ENCODE measurements at regions not wholly inside any gene's neighbourhood (a gene's known extent, or its start where the extent isn't known, plus 50 kb on each side); places are given as distances from the start of the nearest gene placed in this dataset.
"Not testable (repeated sequence)": the region's sequence is repeated elsewhere in the genome, so short reads cannot be mapped to it uniquely, and the experiment has no call there.

DNA sequence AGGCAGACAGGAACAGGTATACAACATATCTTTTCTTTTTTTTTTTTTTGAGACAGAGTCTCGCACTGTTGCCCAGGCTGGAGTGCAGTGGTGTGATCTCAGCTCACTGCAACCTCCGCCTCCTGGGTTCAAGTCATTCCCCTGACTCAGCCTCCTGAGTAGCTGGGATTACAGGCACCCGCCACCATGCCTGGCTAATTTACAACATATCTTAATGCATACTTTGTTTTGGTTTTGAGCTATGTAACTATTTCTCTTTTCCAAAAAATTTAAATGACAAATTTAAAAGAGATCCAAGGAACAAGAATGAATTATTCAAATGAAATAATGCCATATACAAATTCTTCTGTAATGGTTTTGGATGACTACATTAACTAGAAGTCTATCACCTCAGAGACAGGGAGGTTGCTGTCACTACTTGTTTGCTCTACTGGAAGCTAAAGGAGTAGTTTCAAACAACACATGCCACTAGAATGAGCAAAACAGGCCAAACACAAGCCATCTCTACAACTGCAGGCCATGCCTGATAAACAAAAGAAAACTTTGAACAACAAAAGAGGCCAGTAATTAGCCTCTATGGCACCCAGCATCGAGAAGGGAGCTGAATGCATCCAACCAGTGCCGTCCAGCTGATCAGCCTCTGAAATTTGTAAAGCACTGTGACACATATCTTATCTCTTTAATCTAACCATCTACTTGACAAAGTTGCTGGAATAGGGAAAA is 133.6 kb upstream of the VOPP1 start:
- H3K27ac Mint-ChIP-seq; H3K36me3 Mint-ChIP-seq; DNase-seq; H3K36me3 ChIP-seq (ENCODE audit: control insufficient read depth, insufficient read depth, low read length); H3K27me3 Mint-ChIP-seq (ENCODE audit: low read depth in 2 of 2); H3K4me3 Mint-ChIP-seq; H3K9me3 Mint-ChIP-seq; H3K27me3 ChIP-seq (ENCODE audit: control insufficient read depth, insufficient read depth, low read length); H3K27ac ChIP-seq (ENCODE audit: low read length); intact Hi-C loops (cut with micrococcal nuclease); ATAC-seq; H3K4me1 Mint-ChIP-seq; H3K4me3 ChIP-seq (ENCODE audit: low read length); H3K9me3 ChIP-seq (ENCODE audit: control insufficient read depth, insufficient read depth, low read length); H3K4me1 ChIP-seq (ENCODE audit: control insufficient read depth, insufficient read depth, low read length): not testable (repeated sequence)
- 87% methylated on average over 4 of the region's 5 CpGs for WGBS (ENCODE audit: insufficient coverage)

- H3K9me3 Mint-ChIP-seq; H3K27ac Mint-ChIP-seq; H3K27me3 ChIP-seq (ENCODE audit: control insufficient read depth, insufficient read depth, low read length); H3K27me3 Mint-ChIP-seq (ENCODE audit: low read depth in 2 of 2); H3K36me3 Mint-ChIP-seq; H3K4me3 ChIP-seq (ENCODE audit: low read length); H3K36me3 ChIP-seq (ENCODE audit: control insufficient read depth, insufficient read depth, low read length); H3K4me1 Mint-ChIP-seq; H3K4me3 Mint-ChIP-seq; ATAC-seq; H3K4me1 ChIP-seq (ENCODE audit: control insufficient read depth, insufficient read depth, low read length); intact Hi-C loops (cut with micrococcal nuclease); DNase-seq; H3K27ac ChIP-seq (ENCODE audit: low read length); H3K9me3 ChIP-seq (ENCODE audit: control insufficient read depth, insufficient read depth, low read length): not testable (repeated sequence)
- 92% methylated on average over 5 of the region's 6 CpGs for WGBS (ENCODE audit: insufficient coverage)
Observed at GRCh38 chr7:55702831-55703230, 130.5 kb upstream of the VOPP1 start.

GRCh38 chr7:55699450-55699842 is 127.1 kb upstream of the VOPP1 start:
- intact Hi-C loops (cut with micrococcal nuclease); H3K9me3 ChIP-seq (ENCODE audit: control insufficient read depth, insufficient read depth, low read length); DNase-seq; H3K36me3 Mint-ChIP-seq; H3K4me3 ChIP-seq (ENCODE audit: low read length); H3K4me1 Mint-ChIP-seq; H3K36me3 ChIP-seq (ENCODE audit: control insufficient read depth, insufficient read depth, low read length); H3K27me3 ChIP-seq (ENCODE audit: control insufficient read depth, insufficient read depth, low read length); H3K27me3 Mint-ChIP-seq (ENCODE audit: low read depth in 2 of 2); H3K9me3 Mint-ChIP-seq; H3K4me3 Mint-ChIP-seq; H3K27ac ChIP-seq (ENCODE audit: low read length); H3K27ac Mint-ChIP-seq; H3K4me1 ChIP-seq (ENCODE audit: control insufficient read depth, insufficient read depth, low read length); ATAC-seq: not testable (repeated sequence)
- WGBS (ENCODE audit: insufficient coverage): 90% methylated on average over 4 of the region's 5 CpGs

- H3K4me3 ChIP-seq (ENCODE audit: low read length); H3K4me1 ChIP-seq (ENCODE audit: control insufficient read depth, insufficient read depth, low read length); H3K27ac Mint-ChIP-seq; intact Hi-C loops (cut with micrococcal nuclease); H3K9me3 Mint-ChIP-seq; H3K36me3 Mint-ChIP-seq; H3K36me3 ChIP-seq (ENCODE audit: control insufficient read depth, insufficient read depth, low read length); ATAC-seq; H3K27ac ChIP-seq (ENCODE audit: low read length); H3K27me3 Mint-ChIP-seq (ENCODE audit: low read depth in 2 of 2); H3K9me3 ChIP-seq (ENCODE audit: control insufficient read depth, insufficient read depth, low read length); H3K27me3 ChIP-seq (ENCODE audit: control insufficient read depth, insufficient read depth, low read length); H3K4me3 Mint-ChIP-seq; H3K4me1 Mint-ChIP-seq; DNase-seq: not testable (repeated sequence)
- WGBS (ENCODE audit: insufficient coverage): 73% methylated on average over 8 of the region's 14 CpGs
Observed at GRCh38 chr7:55698607-55699449, 126.5 kb upstream of the VOPP1 start.

- 50% methylated on average over 3 of the region's 6 CpGs for WGBS (ENCODE audit: insufficient coverage)
- H3K36me3 ChIP-seq (ENCODE audit: control insufficient read depth, insufficient read depth, low read length); H3K4me1 ChIP-seq (ENCODE audit: control insufficient read depth, insufficient read depth, low read length); H3K27me3 Mint-ChIP-seq (ENCODE audit: low read depth in 2 of 2); H3K4me3 Mint-ChIP-seq; DNase-seq; H3K27ac Mint-ChIP-seq; intact Hi-C loops (cut with micrococcal nuclease); ATAC-seq; H3K9me3 ChIP-seq (ENCODE audit: control insufficient read depth, insufficient read depth, low read length); H3K27ac ChIP-seq (ENCODE audit: low read length); H3K36me3 Mint-ChIP-seq; H3K4me1 Mint-ChIP-seq; H3K9me3 Mint-ChIP-seq; H3K27me3 ChIP-seq (ENCODE audit: control insufficient read depth, insufficient read depth, low read length); H3K4me3 ChIP-seq (ENCODE audit: low read length): not testable (repeated sequence)
Observed at GRCh38 chr7:55695893-55696701, 123.8 kb upstream of the VOPP1 start.

DNA sequence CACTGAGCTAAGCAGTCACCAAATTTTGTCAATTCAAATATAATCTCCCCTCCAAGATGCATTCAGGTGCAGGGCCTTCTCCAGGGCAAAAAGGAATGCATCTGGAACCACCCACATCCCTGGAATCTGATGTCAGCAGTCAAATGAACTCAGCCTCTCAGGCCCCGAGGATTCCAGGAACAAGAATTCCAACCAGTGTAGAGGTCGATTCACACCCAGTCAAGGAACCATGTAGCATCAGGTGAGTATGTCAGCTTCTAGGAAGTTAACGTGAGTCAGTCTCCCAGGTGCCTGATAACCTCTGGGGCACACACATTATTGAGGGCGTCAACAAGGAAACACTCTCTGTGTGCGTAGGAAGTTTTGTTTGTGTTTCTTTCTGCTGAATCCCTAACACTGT is 122.2 kb upstream of the VOPP1 start:
- WGBS (ENCODE audit: insufficient coverage): 71% methylated on average over 5 of the region's 5 CpGs
- H3K9me3 Mint-ChIP-seq; H3K4me1 Mint-ChIP-seq; intact Hi-C loops (cut with micrococcal nuclease); H3K36me3 Mint-ChIP-seq; H3K27ac ChIP-seq (ENCODE audit: low read length); DNase-seq; H3K36me3 ChIP-seq (ENCODE audit: control insufficient read depth, insufficient read depth, low read length); H3K27me3 ChIP-seq (ENCODE audit: control insufficient read depth, insufficient read depth, low read length); H3K4me3 ChIP-seq (ENCODE audit: low read length); H3K27ac Mint-ChIP-seq; ATAC-seq; H3K27me3 Mint-ChIP-seq (ENCODE audit: low read depth in 2 of 2); H3K9me3 ChIP-seq (ENCODE audit: control insufficient read depth, insufficient read depth, low read length); H3K4me3 Mint-ChIP-seq; H3K4me1 ChIP-seq (ENCODE audit: control insufficient read depth, insufficient read depth, low read length): not testable (repeated sequence)

- H3K4me3 Mint-ChIP-seq; H3K36me3 ChIP-seq (ENCODE audit: control insufficient read depth, insufficient read depth, low read length); H3K27ac Mint-ChIP-seq; H3K4me1 ChIP-seq (ENCODE audit: control insufficient read depth, insufficient read depth, low read length); H3K36me3 Mint-ChIP-seq; H3K27me3 ChIP-seq (ENCODE audit: control insufficient read depth, insufficient read depth, low read length); H3K9me3 ChIP-seq (ENCODE audit: control insufficient read depth, insufficient read depth, low read length); ATAC-seq; DNase-seq; H3K27ac ChIP-seq (ENCODE audit: low read length); intact Hi-C loops (cut with micrococcal nuclease); H3K9me3 Mint-ChIP-seq; H3K4me3 ChIP-seq (ENCODE audit: low read length); H3K27me3 Mint-ChIP-seq (ENCODE audit: low read depth in 2 of 2); H3K4me1 Mint-ChIP-seq: not testable (repeated sequence)
- 43% methylated on average over 15 of the region's 17 CpGs for WGBS (ENCODE audit: insufficient coverage)
Observed at GRCh38 chr7:55688684-55689681, 116.7 kb upstream of the VOPP1 start.
